Nephron (organoid): ENCODE measurements at regions not wholly inside any gene's neighbourhood (a gene's known extent, or its start where the extent isn't known, plus 50 kb on each side); places are given as distances from the start of the nearest gene placed in this dataset.

Experiments
- H3K27ac Mint-ChIP-seq, 3 experiments: 2 replicates each; pipeline ENCODE4 v1.8.0; 2020; ENCODE audit warnings: mixed read lengths in 3 of 3, mild to moderate bottlenecking in 2 of 3, moderate library complexity in 1 of 3
- H3K27me3 Mint-ChIP-seq: 2 replicates; pipeline ENCODE4 v1.8.0; 2021; ENCODE audit warnings: low read depth, mild to moderate bottlenecking, moderate library complexity, mixed read lengths
- H3K36me3 Mint-ChIP-seq: 2 replicates; pipeline ENCODE4 v1.8.0; 2020; ENCODE audit warnings: low read depth, mixed read lengths
- H3K4me1 Mint-ChIP-seq: 2 replicates; pipeline ENCODE4 v1.8.0; 2020; ENCODE audit warnings: mixed read lengths
- H3K4me3 Mint-ChIP-seq, 3 experiments: 2 replicates each; pipeline ENCODE4 v1.8.0; 2020; ENCODE audit warnings: mild to moderate bottlenecking in 3 of 3, mixed read lengths in 3 of 3, moderate library complexity in 2 of 3
- H3K9me3 Mint-ChIP-seq: 2 replicates; pipeline ENCODE4 v1.8.0; 2020; ENCODE audit warnings: mixed read lengths
- CTCF ChIP-seq, 3 experiments: fragments of 200-600 bp; sonication (generic); IDR thresholded peaks; one replicate each; pipeline ENCODE4 v1.5.0; 2021; ENCODE audit warnings: antibody characterized with exemption in 3 of 3; ENCODE audit not compliant: unreplicated experiment in 3 of 3

GRCh38 chr1:164308101-164308500 is 250.9 kb upstream of the PBX1 start:
- Mint-ChIP-seq H3K9me3 (no peaks in the 10 kb centered on the region), H3K36me3 (no peaks in the 10 kb centered on the region), H3K4me3 (no peak overlapping the region), H3K4me1 (peaks cover 11% of the 10 kb centered on the region), H3K27ac (no peak overlapping the region), H3K27me3 (no peaks in the 10 kb centered on the region)
- TF ChIP-seq CTCF (IDR thresholded peaks at IDR 0.05; ENCODE audit: unreplicated experiment in 3 of 3): no peak

DNA sequence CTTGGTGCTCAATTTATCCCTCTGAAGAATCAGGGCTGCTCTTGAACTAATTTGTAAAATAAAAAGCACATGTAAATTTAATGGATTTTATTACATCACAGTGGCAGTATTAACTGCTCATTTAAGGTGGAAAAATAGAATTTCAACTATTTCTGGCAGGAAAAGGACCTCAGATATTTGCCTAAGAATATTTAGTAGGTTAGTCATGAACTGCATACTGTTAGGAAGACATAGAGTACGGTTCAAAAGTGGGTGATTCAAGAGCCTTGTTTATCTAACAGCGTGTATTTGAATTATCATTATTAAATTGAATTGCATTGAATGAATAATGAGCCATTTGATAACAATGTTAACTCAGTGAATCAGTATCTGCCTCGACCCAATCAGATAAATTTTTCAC is 248.8 kb upstream of the PBX1 start:
- Mint-ChIP-seq H3K4me1 (peaks cover 18% of the 10 kb centered on the region), H3K27me3 (no peaks in the 10 kb centered on the region), H3K4me3 (no peak overlapping the region), H3K27ac (no peak overlapping the region), H3K36me3 (no peaks in the 10 kb centered on the region), H3K9me3 (no peaks in the 10 kb centered on the region)
- TF ChIP-seq CTCF (IDR thresholded peaks at IDR 0.05; ENCODE audit: unreplicated experiment in 3 of 3): no peak

DNA sequence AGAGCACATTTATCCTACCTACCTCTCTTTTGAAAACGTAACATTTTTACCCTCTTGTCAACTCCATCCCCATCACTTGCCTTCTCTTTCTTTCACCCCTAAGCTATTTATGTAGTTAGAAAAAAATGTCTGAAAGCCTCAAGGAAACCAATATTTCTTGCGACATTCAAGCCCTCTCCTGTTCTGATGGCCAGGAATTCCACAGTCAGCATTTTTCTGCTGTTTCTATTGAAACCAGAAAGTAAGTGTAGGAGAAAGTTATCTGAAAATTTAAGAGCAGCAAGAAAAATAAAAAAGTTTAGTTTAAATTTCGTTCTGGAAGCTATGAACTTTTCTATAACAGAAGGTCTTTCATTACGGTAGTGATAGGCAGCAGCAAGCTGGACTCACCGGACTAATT is 247.6 kb upstream of the PBX1 start:
- no peak for TF ChIP-seq CTCF (IDR thresholded peaks at IDR 0.05; ENCODE audit: unreplicated experiment in 3 of 3)
- Mint-ChIP-seq H3K4me1 (peaks cover 18% of the 10 kb centered on the region), H3K27ac (peak overlapping the region; percentile 6 to 37 (median 12)), H3K27me3 (no peaks in the 10 kb centered on the region), H3K9me3 (no peaks in the 10 kb centered on the region), H3K36me3 (no peaks in the 10 kb centered on the region), H3K4me3 (no peak overlapping the region)

DNA sequence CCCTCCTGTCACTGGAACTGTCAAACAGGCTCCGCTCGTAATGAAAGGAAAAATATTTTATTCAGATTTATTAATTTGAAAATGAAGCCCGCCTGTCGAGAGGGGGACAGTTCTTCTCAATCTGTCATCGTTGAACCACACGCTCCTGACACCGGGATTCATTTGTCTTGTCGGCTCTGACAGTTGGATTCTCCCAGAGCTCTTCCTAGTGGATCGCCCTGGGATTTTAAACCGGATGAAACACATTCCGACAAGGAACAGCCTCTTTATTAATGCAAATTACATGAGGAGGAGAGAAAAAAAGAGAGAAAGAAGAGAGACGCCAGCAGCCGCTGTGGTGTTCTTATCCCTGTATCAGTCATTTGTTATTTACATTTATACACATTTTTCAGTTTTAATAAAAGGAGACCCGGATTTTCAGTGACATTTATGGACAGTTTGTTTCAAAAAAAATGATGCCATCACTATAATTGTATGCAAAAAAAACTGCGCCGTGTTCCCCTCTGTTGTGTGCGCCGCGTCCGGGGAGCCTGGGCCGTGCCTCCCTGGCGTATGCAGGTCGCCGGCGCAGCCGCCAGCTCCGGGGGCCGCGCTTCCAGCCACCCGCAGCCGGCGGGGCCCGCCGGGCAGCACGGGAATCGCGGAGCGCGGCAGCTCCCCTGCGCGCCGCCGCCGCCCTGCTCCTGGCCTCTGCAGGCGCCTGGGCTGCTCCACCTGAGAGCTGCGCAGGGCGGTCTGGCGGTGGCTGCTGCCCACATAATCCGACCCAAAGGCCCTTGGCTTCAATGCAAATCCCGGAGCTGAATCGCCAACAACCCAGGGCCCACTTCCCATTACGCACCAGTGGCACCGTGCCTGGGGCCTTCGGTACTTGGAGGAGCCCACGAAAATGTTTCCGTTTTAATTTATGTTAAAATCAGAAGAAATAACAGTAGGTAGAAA is 237.9 kb upstream of the PBX1 start:
- peaks cover 5% of the 10 kb centered on the region for H3K4me1 Mint-ChIP-seq
- H3K36me3 Mint-ChIP-seq: no peaks in the 10 kb centered on the region
- peak overlapping the region; percentile 79 to 87 (median 85) for H3K4me3 Mint-ChIP-seq
- peak overlapping the region; percentile 17 to 45 (median 22) for H3K27ac Mint-ChIP-seq
- H3K9me3 Mint-ChIP-seq: peaks cover 3% of the 10 kb centered on the region
- peaks cover 12% of the 10 kb centered on the region for H3K27me3 Mint-ChIP-seq
- TF ChIP-seq CTCF (IDR thresholded peaks at IDR 0.05; ENCODE audit: unreplicated experiment in 3 of 3): no peak

- no peak for TF ChIP-seq CTCF (IDR thresholded peaks at IDR 0.05; ENCODE audit: unreplicated experiment in 3 of 3)
- Mint-ChIP-seq H3K36me3 (peaks cover 4% of the 10 kb centered on the region), H3K27ac (no peak overlapping the region), H3K4me1 (peaks cover 3% of the 10 kb centered on the region), H3K4me3 (no peak overlapping the region), H3K27me3 (peaks cover 3% of the 10 kb centered on the region), H3K9me3 (peaks cover 15% of the 10 kb centered on the region)
Measured at GRCh38 chr1:164325786-164326185, 233.2 kb upstream of the PBX1 start.

- Mint-ChIP-seq H3K4me1 (no peaks in the 10 kb centered on the region), H3K4me3 (no peak overlapping the region), H3K27me3 (no peaks in the 10 kb centered on the region), H3K27ac (no peak overlapping the region), H3K9me3 (peaks cover 4% of the 10 kb centered on the region), H3K36me3 (no peaks in the 10 kb centered on the region)
- TF ChIP-seq CTCF (IDR thresholded peaks at IDR 0.05; ENCODE audit: unreplicated experiment in 3 of 3): no peak
Measured at GRCh38 chr1:164333387-164333786, 225.6 kb upstream of the PBX1 start.
